Vagina (tissue), 2 donors: ENCODE measurements at regions not wholly inside any gene's neighbourhood (a gene's known extent, or its start where the extent isn't known, plus 50 kb on each side); places are given as distances from the start of the nearest gene placed in this dataset.

Experiments used
- CTCF ChIP-seq, 3 experiments: fragments of 450-650 bp in 2 of 3; fragments of 200-600 bp in 1 of 3; sonication (generic) in 1 of 3; IDR thresholded peaks; one replicate each; pipeline ENCODE4 v1.5.1; 2017 to 2019; ENCODE audit warnings: antibody characterized with exemption in 3 of 3, mild to moderate bottlenecking in 2 of 3, moderate library complexity in 2 of 3
- POLR2A ChIP-seq, 2 donors: fragments of 450-650 bp; IDR thresholded peaks; one replicate each; pipeline ENCODE4 v1.6.1; 2017; ENCODE audit warnings: antibody characterized with exemption in 2 of 2, mild to moderate bottlenecking in 2 of 2, moderate library complexity in 2 of 2
- POLR2AphosphoS5 ChIP-seq, 2 donors: sonication (generic); formaldehyde crosslinking; IDR thresholded peaks; one replicate each; pipeline ENCODE4 v1.9.0; 2017; ENCODE audit warnings: antibody characterized with exemption in 2 of 2, mild to moderate bottlenecking in 2 of 2, low read depth in 1 of 2; ENCODE audit not compliant: insufficient read depth in 1 of 2

GRCh38 chrX:4243759-4244158 lies 530.3 kb upstream of the PRKX start:
- TF ChIP-seq CTCF (IDR thresholded peaks at IDR 0.05) (no peak), POLR2AphosphoS5 (IDR thresholded peaks at IDR 0.05; ENCODE audit: insufficient read depth in 1 of 2, low read depth in 1 of 2) (no peak), POLR2A (IDR thresholded peaks at IDR 0.05) (no peak)
